Endothelial cell of umbilical vein (primary cell): ENCODE measurements at regions not wholly inside any gene's neighbourhood (a gene's known extent, or its start where the extent isn't known, plus 50 kb on each side); places are given as distances from the start of the nearest gene placed in this dataset.

ENCODE experiments used
- BruUV-seq: library from RNA; stranded (reverse); fragments of 400-500 nt; replicated peaks from 2 replicates; lab custom pipeline; 2021; lab: Mats Ljungman, UMichigan
- CTCF ChIA-PET: fragments of 300-600, 350-600 bp; sonication (Branson Sonifier 250); formaldehyde crosslinking; loops from one replicate; lab custom pipeline; 2021; ENCODE audit warnings: antibody characterized with exemption, inconsistent platforms; lab: Charles Lee
- POLR2A ChIA-PET: fragments of 300-600, 350-600 bp; sonication (Branson Sonifier 250); formaldehyde crosslinking; loops from one replicate; lab custom pipeline; 2021; ENCODE audit warnings: antibody characterized with exemption, inconsistent platforms; lab: Charles Lee
- DNase-seq: peaks from one replicate; pipeline ENCODE4 v3.0.0-alpha.2; 2011; ENCODE audit warnings: low read depth, low spot score
- FAIRE-seq: peaks from 2 replicates; lab custom pipeline; 2011; peaks lifted over from hg19 to GRCh38; lab: Jason Lieb, UNC
- H2AFZ ChIP-seq: 2 replicates; pipeline ENCODE4 v1.6.0; 2012; ENCODE audit warnings: low read depth, low read length, control low read depth, inconsistent platforms
- H3K27ac ChIP-seq: 2 replicates; pipeline ENCODE4 v1.5.1; 2011; ENCODE audit warnings: low read depth, mild to moderate bottlenecking, control low read depth, low read length, moderate library complexity; ENCODE audit not compliant: insufficient read depth
- H3K27me3 ChIP-seq, 2 experiments: 2 replicates each; pipeline versions ENCODE4 v1.6.0 to v1.6.1; 2011; ENCODE audit warnings: low read length in 2 of 2, mixed read lengths in 1 of 2; ENCODE audit not compliant: control insufficient read depth in 2 of 2, insufficient read depth in 2 of 2
- H3K36me3 ChIP-seq, 2 experiments: 2 replicates in 1 of 2; 3 replicates in 1 of 2; pipeline ENCODE4 v1.5.1; 2011; ENCODE audit warnings: low read length in 2 of 2, mild to moderate bottlenecking in 1 of 2, moderate library complexity in 1 of 2; ENCODE audit not compliant: control insufficient read depth in 2 of 2, insufficient read depth in 2 of 2; ENCODE audit errors: extremely low read depth in 1 of 2
- H3K4me1 ChIP-seq: 3 replicates; pipeline ENCODE4 v1.5.1; 2011; ENCODE audit warnings: mild to moderate bottlenecking, low read length; ENCODE audit not compliant: control insufficient read depth, insufficient read depth; ENCODE audit errors: extremely low read depth
- H3K4me2 ChIP-seq: 2 replicates; pipeline ENCODE4 v1.6.1; 2011; ENCODE audit warnings: low read length, control low read depth, mixed read lengths; ENCODE audit not compliant: insufficient read depth
- H3K4me3 ChIP-seq, 3 experiments: fragments of 200-600 bp in 1 of 3; sonication (generic), shearing (Covaris generic) in 1 of 3; replicated peaks in 1 of 3; 2 replicates each; pipeline ENCODE4 v1.5.1; 2011 to 2016; ENCODE audit warnings: control low read depth in 3 of 3, low read length in 3 of 3, mild to moderate bottlenecking in 2 of 3, inconsistent platforms in 1 of 3, low read depth in 1 of 3, moderate library complexity in 1 of 3; ENCODE audit not compliant: insufficient read depth in 1 of 3
- H3K79me2 ChIP-seq: 2 replicates; pipeline ENCODE4 v1.6.0; 2012; ENCODE audit warnings: low read length, inconsistent platforms; ENCODE audit not compliant: control insufficient read depth, insufficient read depth
- H3K9ac ChIP-seq: replicated peaks from 2 replicates; pipeline ENCODE3; 2011; ENCODE audit warnings: low read length, control low read depth; ENCODE audit not compliant: insufficient read depth; ENCODE audit errors: extremely low read depth
- H3K9me1 ChIP-seq: replicated peaks from 3 replicates; pipeline ENCODE4 v1.6.0; 2011; ENCODE audit warnings: mild to moderate bottlenecking, low read length; ENCODE audit not compliant: control insufficient read depth, insufficient read depth; ENCODE audit errors: extremely low read depth
- H3K9me3 ChIP-seq: replicated peaks from 2 replicates; pipeline ENCODE4 v1.5.1; 2012; ENCODE audit warnings: low read length, inconsistent platforms; ENCODE audit not compliant: control insufficient read depth, insufficient read depth
- H4K20me1 ChIP-seq: replicated peaks from 2 replicates; pipeline ENCODE3; 2011; ENCODE audit warnings: mild to moderate bottlenecking, low read length; ENCODE audit not compliant: control insufficient read depth, insufficient read depth; ENCODE audit errors: extremely low read depth
- CTCF ChIP-seq, 2 donors: IDR thresholded peaks; 1 replicate in 1 of 2; 2 replicates in 1 of 2; pipeline ENCODE4 v1.5.1; 2011; ENCODE audit warnings: low read length in 2 of 2, mild to moderate bottlenecking in 2 of 2, moderate library complexity in 2 of 2, control low read depth in 1 of 2, inconsistent platforms in 1 of 2, low read depth in 1 of 2; ENCODE audit not compliant: insufficient read depth in 1 of 2; ENCODE audit errors: extremely low read depth in 1 of 2
- EZH2 ChIP-seq: IDR thresholded peaks from 2 replicates; pipeline ENCODE4 v1.6.1; 2012; ENCODE audit warnings: borderline replicate concordance, low read depth, mild to moderate bottlenecking, moderate library complexity, low read length, inconsistent platforms; ENCODE audit not compliant: severe bottlenecking
- FOS ChIP-seq: IDR thresholded peaks from 2 replicates; pipeline ENCODE4 v1.6.1; 2011; ENCODE audit warnings: mild to moderate bottlenecking, low read length, moderate library complexity, borderline replicate concordance; ENCODE audit not compliant: insufficient read depth
- GATA2 ChIP-seq: IDR thresholded peaks from 2 replicates; pipeline ENCODE4 v1.7.0; 2011; ENCODE audit warnings: low read depth, mild to moderate bottlenecking, moderate library complexity, mixed read lengths, low read length; ENCODE audit not compliant: insufficient read length, insufficient read depth
- JUN ChIP-seq: IDR thresholded peaks from 2 replicates; pipeline ENCODE4 v1.6.1; 2011; ENCODE audit warnings: borderline replicate concordance, low read depth; ENCODE audit not compliant: insufficient read length, insufficient read depth
- MAX ChIP-seq: IDR thresholded peaks from 2 replicates; pipeline ENCODE4 v1.6.1; 2011; ENCODE audit not compliant: insufficient read depth, insufficient read length
- MYC ChIP-seq: IDR thresholded peaks from one replicate; pipeline ENCODE4 v1.6.1; 2011; ENCODE audit warnings: mild to moderate bottlenecking, low read depth, low read length
- POLR2A ChIP-seq: IDR thresholded peaks from 2 replicates; pipeline ENCODE4 v1.6.1; 2012; ENCODE audit warnings: low read depth, mild to moderate bottlenecking, control low read depth, low read length
- POLR2AphosphoS5 ChIP-seq: IDR thresholded peaks from 2 replicates; pipeline ENCODE4 v1.6.1; 2012; ENCODE audit warnings: low read depth, mild to moderate bottlenecking, control low read depth, low read length, moderate library complexity; ENCODE audit not compliant: insufficient read depth
- dilution Hi-C: fragments of 300-500 bp; cut with MboI; formaldehyde crosslinking; loops from one replicate; pipeline ENCODE4 v1.15.0; 2019; ENCODE audit warnings: low sequenced_read_pairs; ENCODE audit not compliant: extremely low pct_ligation_motif_present
- intact Hi-C: fragments of 100-400 bp; cut with micrococcal nuclease; formaldehyde crosslinking; loops from one replicate; pipeline ENCODE4 v1.10.0; 2022

- no peaks in the 10 kb centered on the region for H3K9me1 ChIP-seq
- no peaks in the 10 kb centered on the region for H3K9me3 ChIP-seq
- peaks cover 4% of the 10 kb centered on the region for H3K4me1 ChIP-seq
- H3K27ac ChIP-seq: no peak overlapping the region
- H3K79me2 ChIP-seq: no peaks in the 10 kb centered on the region
- H3K4me2 ChIP-seq: no peak overlapping the region
- no peaks in the 10 kb centered on the region for H3K36me3 ChIP-seq
- no peaks in the 10 kb centered on the region for H4K20me1 ChIP-seq
- CTCF ChIA-PET: no interaction called here
- H2AFZ ChIP-seq: no peak overlapping the region
- TF ChIP-seq JUN: no peak
- no peak for TF ChIP-seq MAX
- TF ChIP-seq GATA2: no peak
- TF ChIP-seq FOS: no peak
- no peak for TF ChIP-seq EZH2
- TF ChIP-seq MYC: no peak
- no peak for TF ChIP-seq CTCF (IDR thresholded peaks at IDR 0.05; ENCODE audit: extremely low read depth in 1 of 2, insufficient read depth in 1 of 2, low read depth in 1 of 2, low read length in 2 of 2)
- no peak for TF ChIP-seq POLR2AphosphoS5
- no peak for TF ChIP-seq POLR2A
- POLR2A ChIA-PET: no interaction called here
- intact Hi-C loops: no loop called here
- H3K9ac ChIP-seq: no peak overlapping the region
- no TSS peak for BruUV-seq
- dilution Hi-C loops: no loop called here
- peaks cover 0 to 1% of the 10 kb centered on the region in 2 experiments for H3K27me3 ChIP-seq
- no peak overlapping the region for H3K4me3 ChIP-seq
- FAIRE-seq (no peak), DNase-seq (no peak)
These were observed 187.8 kb downstream of the MYLK4 start for GRCh38 chr6:2562721-2563451.
